ENCODE measurements at regions not wholly inside any gene's neighbourhood (a gene's known extent, or its start where the extent isn't known, plus 50 kb on each side); places are given as distances from the start of the nearest gene placed in this dataset.

- H3K9me3 Mint-ChIP-seq (ENCODE audit: low read depth), result peaks cover 10% of the 10 kb centered on the region
- no peak overlapping the region for H3K4me3 Mint-ChIP-seq (ENCODE audit: unreplicated experiment)
- H3K4me1 Mint-ChIP-seq (ENCODE audit: low read depth), result no peaks in the 10 kb centered on the region
- no peak overlapping the region for H3K27ac Mint-ChIP-seq (ENCODE audit: unreplicated experiment)
- H3K36me3 Mint-ChIP-seq (ENCODE audit: low read depth), result no peaks in the 10 kb centered on the region
- peaks cover 19% of the 10 kb centered on the region for H3K27me3 Mint-ChIP-seq (ENCODE audit: low read depth)
- no peak for DNase-seq (ENCODE audit: low spot score)
- TF ChIP-seq CTCF (IDR thresholded peaks at IDR 0.05), result no peak
Measured at GRCh38 chr20:39294137-39294725, 332.1 kb downstream of the DHX35 start.

- no peak for TF ChIP-seq CTCF (IDR thresholded peaks at IDR 0.05)
- Mint-ChIP-seq H3K27ac (ENCODE audit: unreplicated experiment) (no peak overlapping the region), H3K9me3 (ENCODE audit: low read depth) (peaks cover 16% of the 10 kb centered on the region), H3K4me1 (ENCODE audit: low read depth) (no peaks in the 10 kb centered on the region), H3K36me3 (ENCODE audit: low read depth) (no peaks in the 10 kb centered on the region), H3K27me3 (ENCODE audit: low read depth) (peaks cover 14% of the 10 kb centered on the region), H3K4me3 (ENCODE audit: unreplicated experiment) (no peak overlapping the region)
- DNase-seq (ENCODE audit: low spot score), result no peak
Measured at GRCh38 chr20:39292193-39292736, 330.1 kb downstream of the DHX35 start.

GRCh38 chr20:39291301-39291700, 329.2 kb downstream of the DHX35 start:
- no peak for DNase-seq (ENCODE audit: low spot score)
- Mint-ChIP-seq H3K27ac (ENCODE audit: unreplicated experiment) (no peak overlapping the region), H3K27me3 (ENCODE audit: low read depth) (peaks cover 14% of the 10 kb centered on the region), H3K9me3 (ENCODE audit: low read depth) (peaks cover 16% of the 10 kb centered on the region), H3K4me3 (ENCODE audit: unreplicated experiment) (no peak overlapping the region), H3K4me1 (ENCODE audit: low read depth) (no peaks in the 10 kb centered on the region), H3K36me3 (ENCODE audit: low read depth) (no peaks in the 10 kb centered on the region)
- no peak for TF ChIP-seq CTCF (IDR thresholded peaks at IDR 0.05)

- Mint-ChIP-seq H3K27ac (ENCODE audit: unreplicated experiment) (no peak overlapping the region), H3K4me3 (ENCODE audit: unreplicated experiment) (no peak overlapping the region), H3K27me3 (ENCODE audit: low read depth) (peaks cover 14% of the 10 kb centered on the region), H3K9me3 (ENCODE audit: low read depth) (peaks cover 16% of the 10 kb centered on the region), H3K4me1 (ENCODE audit: low read depth) (no peaks in the 10 kb centered on the region), H3K36me3 (ENCODE audit: low read depth) (no peaks in the 10 kb centered on the region)
- no peak for TF ChIP-seq CTCF (IDR thresholded peaks at IDR 0.05)
- DNase-seq (ENCODE audit: low spot score), result no peak
Measured at GRCh38 chr20:39290575-39290974, 328.4 kb downstream of the DHX35 start.

- H3K4me1 Mint-ChIP-seq (ENCODE audit: low read depth), result no peaks in the 10 kb centered on the region
- peaks cover 16% of the 10 kb centered on the region for H3K9me3 Mint-ChIP-seq (ENCODE audit: low read depth)
- H3K36me3 Mint-ChIP-seq (ENCODE audit: low read depth), result no peaks in the 10 kb centered on the region
- TF ChIP-seq CTCF (IDR thresholded peaks at IDR 0.05), result no peak
- H3K4me3 Mint-ChIP-seq (ENCODE audit: unreplicated experiment), result no peak overlapping the region
- no peak overlapping the region for H3K27ac Mint-ChIP-seq (ENCODE audit: unreplicated experiment)
- DNase-seq (ENCODE audit: low spot score), result no peak
- H3K27me3 Mint-ChIP-seq (ENCODE audit: low read depth), result peaks cover 14% of the 10 kb centered on the region
Measured at GRCh38 chr20:39289831-39290230, 327.7 kb downstream of the DHX35 start.

Measured in chondrocyte (in vitro differentiated cells).